Right lobe of liver (tissue), 6 donors: ENCODE measurements at regions not wholly inside any gene's neighbourhood (a gene's known extent, or its start where the extent isn't known, plus 50 kb on each side); places are given as distances from the start of the nearest gene placed in this dataset.

ENCODE experiments used
- ATAC-seq, 4 donors: fragments of 200-7000 bp; cut with Tn5 transposase; one replicate each; pipeline ENCODE4 v1.9.1; 2020; ENCODE audit warnings: mild to moderate bottlenecking in 4 of 4, moderate library complexity in 4 of 4
- DNase-seq, 3 donors: peaks; one replicate each; pipeline ENCODE4 v3.0.0-alpha.2; 2020
- H3K27ac ChIP-seq, 3 donors: fragments of 200-600 bp; one replicate each; pipeline ENCODE4 v1.8.0; 2022
- H3K27me3 ChIP-seq, 2 donors: fragments of 200-600 bp; one replicate each; pipeline ENCODE4 v1.8.0; 2022
- H3K36me3 ChIP-seq, 4 donors: fragments of 200-600 bp; sonication (generic) in 1 of 4; one replicate each; pipeline versions ENCODE4 v1.5.1 to v1.8.0; 2017 to 2022; ENCODE audit warnings: control low read depth in 1 of 4
- H3K4me1 ChIP-seq, 4 donors: fragments of 200-600 bp; sonication (generic) in 1 of 4; one replicate each; pipeline versions ENCODE4 v1.5.1 to v1.8.0; 2017 to 2022; ENCODE audit warnings: control low read depth in 1 of 4
- H3K4me3 ChIP-seq, 3 donors: fragments of 200-600 bp; one replicate each; pipeline ENCODE4 v1.8.0; 2022
- H3K9me3 ChIP-seq, 4 donors: fragments of 200-600 bp; sonication (generic) in 1 of 4; one replicate each; pipeline versions ENCODE4 v1.5.1 to v1.8.0; 2017 to 2022; ENCODE audit warnings: control low read depth in 1 of 4
- CTCF ChIP-seq, 4 donors: fragments of 200-600 bp in 3 of 4; fragments of 450-650 bp in 1 of 4; IDR thresholded peaks; one replicate each; pipeline versions ENCODE4 v1.5.1 to v1.8.0; 2016 to 2022; ENCODE audit warnings: antibody characterized with exemption in 4 of 4, mild to moderate bottlenecking in 2 of 4
- POLR2A ChIP-seq: fragments of 450-650 bp; IDR thresholded peaks from one replicate; pipeline ENCODE4 v1.6.1; 2017; ENCODE audit warnings: antibody characterized with exemption, mild to moderate bottlenecking
- WGBS: methylation state at CpG from one replicate; pipeline ENCODE4 v1.1.6; 2018; ENCODE audit warnings: low coverage, low lambda C conversion rate; ENCODE audit not compliant: insufficient coverage; ENCODE audit errors: missing lambda C conversion rate; 5-methylcytosine and 5-hydroxymethylcytosine counted together
- intact Hi-C, 2 donors: fragments of 100-400 bp; cut with DNase I; formaldehyde crosslinking; loops; one replicate each; pipeline versions ENCODE4 v1.11.2 to v1.14.1; 2022
- donor health status: DM: no; HTN: yes; CAD: no.
- donor health status: DM: no; HTN: no; CAD: no.
- donor health status: DM: no; HTN: no; CAD: no.
- donor health status: DM: no; HTN: yes; CAD: no.
- donor health status: DM: no; HTN: yes; CAD: no.

- Histone ChIP-seq H3K4me3 (no peak overlapping the region), H3K27ac (no peak overlapping the region), H3K27me3 (no peaks in the 10 kb centered on the region), H3K4me1 (no peaks in the 10 kb centered on the region), H3K9me3 (no peaks in the 10 kb centered on the region), H3K36me3 (no peaks in the 10 kb centered on the region)
- no peak for DNase-seq
- TF ChIP-seq CTCF (IDR thresholded peaks at IDR 0.05) = no peak
- no peak for TF ChIP-seq POLR2A
- intact Hi-C loops = no loop called here
- no peak for ATAC-seq
- 66% methylated on average over 4 of the region's 5 CpGs for WGBS
Measured at GRCh38 chr12:85663631-85664030, 172.6 kb downstream of the RASSF9 start.

- Histone ChIP-seq H3K36me3 (no peaks in the 10 kb centered on the region), H3K4me3 (no peak overlapping the region), H3K4me1 (no peaks in the 10 kb centered on the region), H3K9me3 (no peaks in the 10 kb centered on the region), H3K27me3 (no peaks in the 10 kb centered on the region), H3K27ac (no peak overlapping the region)
- DNase-seq (no peak), ATAC-seq (no peak)
- TF ChIP-seq CTCF (IDR thresholded peaks at IDR 0.05) (no peak), POLR2A (no peak)
- intact Hi-C loops = no loop called here
Measured at GRCh38 chr12:85664429-85664828, 171.8 kb downstream of the RASSF9 start.

GRCh38 chr12:85669911-85670310 is 166.3 kb downstream of the RASSF9 start:
- intact Hi-C loops = no loop called here
- Histone ChIP-seq H3K9me3 (no peaks in the 10 kb centered on the region), H3K27me3 (no peaks in the 10 kb centered on the region), H3K27ac (no peak overlapping the region), H3K4me1 (no peaks in the 10 kb centered on the region), H3K36me3 (no peaks in the 10 kb centered on the region), H3K4me3 (no peak overlapping the region)
- TF ChIP-seq POLR2A (no peak), CTCF (IDR thresholded peaks at IDR 0.05) (no peak)
- no peak for DNase-seq
- 29% methylated on average over 1 of the region's 1 CpG for WGBS
- no peak for ATAC-seq

GRCh38 chr12:85672436-85672835 is 163.8 kb downstream of the RASSF9 start:
- intact Hi-C loops = no loop called here
- Histone ChIP-seq H3K4me3 (no peak overlapping the region), H3K27ac (no peak overlapping the region), H3K4me1 (no peaks in the 10 kb centered on the region), H3K36me3 (no peaks in the 10 kb centered on the region), H3K9me3 (no peaks in the 10 kb centered on the region), H3K27me3 (no peaks in the 10 kb centered on the region)
- DNase-seq (no peak), ATAC-seq (no peak)
- no peak for TF ChIP-seq POLR2A
- TF ChIP-seq CTCF (IDR thresholded peaks at IDR 0.05) = no peak

GRCh38 chr12:85673921-85674420 is 162.2 kb downstream of the RASSF9 start:
- Histone ChIP-seq H3K36me3 (no peaks in the 10 kb centered on the region), H3K27ac (no peak overlapping the region), H3K9me3 (no peaks in the 10 kb centered on the region), H3K4me1 (no peaks in the 10 kb centered on the region), H3K27me3 (no peaks in the 10 kb centered on the region), H3K4me3 (no peak overlapping the region)
- no peak for DNase-seq
- intact Hi-C loops = no loop called here
- no peak for ATAC-seq
- WGBS = 82% methylated on average over 2 of the region's 3 CpGs
- TF ChIP-seq CTCF (IDR thresholded peaks at IDR 0.05) (no peak), POLR2A (no peak)
